ENCODE measurements at regions not wholly inside any gene's neighbourhood (a gene's known extent, or its start where the extent isn't known, plus 50 kb on each side); places are given as distances from the start of the nearest gene placed in this dataset.

DNA sequence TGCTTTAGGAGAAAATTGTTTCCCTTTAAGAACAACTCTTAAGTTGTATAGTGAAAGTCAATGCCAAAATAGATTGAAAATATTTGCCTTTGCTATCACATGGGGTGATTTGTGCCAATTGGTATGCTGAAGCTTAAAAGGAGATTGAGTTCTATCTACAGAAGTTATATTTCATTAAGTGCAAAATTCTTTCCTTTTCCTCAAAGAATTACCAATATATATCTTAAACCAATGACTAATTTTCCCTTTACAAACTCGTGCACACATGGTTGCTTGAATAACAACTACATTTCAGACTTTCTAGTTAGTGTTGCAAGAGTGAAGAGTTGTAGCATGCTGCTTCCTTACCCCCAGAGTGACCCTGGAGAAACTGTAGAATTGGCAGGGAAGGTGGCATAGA is 990.0 kb upstream of the PABPC4L start:
- TF ChIP-seq, protein P1, sequence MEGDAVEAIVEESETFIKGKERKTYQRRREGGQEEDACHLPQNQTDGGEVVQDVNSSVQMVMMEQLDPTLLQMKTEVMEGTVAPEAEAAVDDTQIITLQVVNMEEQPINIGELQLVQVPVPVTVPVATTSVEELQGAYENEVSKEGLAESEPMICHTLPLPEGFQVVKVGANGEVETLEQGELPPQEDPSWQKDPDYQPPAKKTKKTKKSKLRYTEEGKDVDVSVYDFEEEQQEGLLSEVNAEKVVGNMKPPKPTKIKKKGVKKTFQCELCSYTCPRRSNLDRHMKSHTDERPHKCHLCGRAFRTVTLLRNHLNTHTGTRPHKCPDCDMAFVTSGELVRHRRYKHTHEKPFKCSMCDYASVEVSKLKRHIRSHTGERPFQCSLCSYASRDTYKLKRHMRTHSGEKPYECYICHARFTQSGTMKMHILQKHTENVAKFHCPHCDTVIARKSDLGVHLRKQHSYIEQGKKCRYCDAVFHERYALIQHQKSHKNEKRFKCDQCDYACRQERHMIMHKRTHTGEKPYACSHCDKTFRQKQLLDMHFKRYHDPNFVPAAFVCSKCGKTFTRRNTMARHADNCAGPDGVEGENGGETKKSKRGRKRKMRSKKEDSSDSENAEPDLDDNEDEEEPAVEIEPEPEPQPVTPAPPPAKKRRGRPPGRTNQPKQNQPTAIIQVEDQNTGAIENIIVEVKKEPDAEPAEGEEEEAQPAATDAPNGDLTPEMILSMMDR (IDR thresholded peaks at IDR 0.05 in 8 of 11, conservative IDR thresholded peaks at IDR 0.05 in 3 of 11) = no peak
- TF ChIP-seq POLR2AphosphoS5 (IDR thresholded peaks at IDR 0.05) (no peak), POLR2A (IDR thresholded peaks at IDR 0.05) (no peak)
